LHCN-M2 (cell line): ENCODE measurements at regions not wholly inside any gene's neighbourhood (a gene's known extent, or its start where the extent isn't known, plus 50 kb on each side); places are given as distances from the start of the nearest gene placed in this dataset.

ENCODE experiments used
- DNase-seq: peaks from one replicate; pipeline ENCODE4 v3.0.0-alpha.2; 2012; ENCODE audit warnings: low read depth

DNA sequence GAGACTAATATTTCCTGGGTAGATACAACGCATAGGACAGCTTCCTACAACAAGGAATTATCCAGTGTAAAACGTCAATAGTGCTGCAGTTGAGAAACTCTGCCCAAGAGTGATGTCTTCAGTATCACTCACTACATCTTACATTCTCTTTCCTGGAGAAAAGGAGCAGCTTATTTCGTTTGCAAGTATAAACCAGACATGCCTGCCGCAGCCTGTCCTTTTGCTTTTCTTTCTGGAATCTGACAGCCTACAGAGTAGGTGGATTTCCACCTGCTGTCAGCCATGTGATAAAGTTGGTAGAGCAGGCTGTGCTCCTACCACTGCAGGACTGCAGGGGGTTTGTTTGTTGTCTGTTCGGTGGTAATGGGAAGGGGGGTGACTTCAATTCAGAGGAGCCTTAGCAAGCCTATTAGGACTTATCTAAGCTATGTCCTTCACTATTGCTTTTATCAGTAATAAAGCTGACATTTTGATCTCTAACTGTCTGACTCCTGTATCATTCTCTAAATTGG, 439.1 kb downstream of the GRB14 start:
- DNase-seq: no peak

DNA sequence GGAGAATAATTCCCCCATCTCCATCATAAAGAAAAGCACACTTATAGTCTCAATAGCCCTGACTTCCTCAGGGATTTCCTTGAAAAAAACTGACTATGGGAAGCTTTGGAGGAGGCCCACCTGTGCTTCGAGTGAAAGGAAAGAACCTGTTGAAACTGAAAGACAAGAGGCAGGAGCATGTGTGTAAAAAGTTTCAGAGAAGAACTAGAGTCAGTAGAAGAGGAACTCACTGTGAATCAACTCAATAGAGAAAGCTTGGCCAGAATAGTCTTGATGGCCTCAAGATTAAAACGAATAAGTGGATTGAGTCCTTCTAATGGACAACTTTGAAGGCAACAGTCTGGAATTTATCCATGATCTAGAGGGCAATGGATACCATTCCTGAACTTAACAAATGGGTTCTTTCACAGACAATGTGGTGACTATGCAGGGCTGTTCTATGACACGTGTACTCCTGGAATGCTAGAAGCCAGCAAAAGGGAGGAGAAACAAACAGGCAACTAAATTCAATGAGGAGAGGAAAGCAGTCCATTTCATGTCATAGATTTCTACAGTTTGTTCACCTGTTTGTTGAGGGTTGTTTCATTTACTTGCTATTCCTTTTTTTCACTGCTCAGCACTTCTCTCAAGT, 442.3 kb downstream of the GRB14 start:
- DNase-seq: peak; percentile 30

DNA sequence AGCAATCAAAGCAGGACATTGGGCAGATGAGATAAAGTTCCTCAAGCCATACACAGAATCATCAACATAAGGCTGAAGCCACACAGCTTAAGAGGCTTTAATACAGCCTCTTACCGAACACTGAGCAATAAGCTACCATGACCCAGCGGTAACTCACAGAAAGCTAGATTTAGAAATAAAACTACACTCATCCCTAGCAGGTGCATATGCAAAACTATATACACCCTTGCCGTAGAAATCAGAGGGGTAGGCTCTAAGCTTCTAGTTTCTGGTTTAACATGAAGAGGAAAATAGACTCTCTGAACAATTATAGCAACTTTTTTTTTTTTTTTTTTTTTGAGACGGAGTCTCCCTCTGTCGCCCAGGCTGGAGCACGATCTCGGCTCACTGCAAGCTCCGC, 428.8 kb upstream of the FIGN start:
- no peak for DNase-seq

DNA sequence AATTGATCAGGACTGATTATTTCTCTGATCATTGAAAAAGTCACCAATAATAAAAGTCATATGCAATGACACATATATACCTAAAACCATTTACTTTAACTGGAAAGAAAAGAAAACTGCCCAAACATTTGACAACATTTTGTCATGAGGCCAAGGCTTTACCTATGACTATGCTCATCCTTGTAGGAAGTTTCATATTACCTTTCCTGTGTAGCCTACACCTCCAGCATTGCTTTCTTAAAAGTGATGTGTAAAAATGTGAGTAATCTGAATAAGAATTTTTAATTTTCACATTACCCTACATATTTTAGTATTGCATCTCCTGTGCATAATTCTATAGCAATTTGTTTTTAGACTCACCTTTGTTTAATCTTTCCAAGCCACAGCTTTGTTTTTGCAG, 419.8 kb upstream of the FIGN start:
- DNase-seq: no peak

DNA sequence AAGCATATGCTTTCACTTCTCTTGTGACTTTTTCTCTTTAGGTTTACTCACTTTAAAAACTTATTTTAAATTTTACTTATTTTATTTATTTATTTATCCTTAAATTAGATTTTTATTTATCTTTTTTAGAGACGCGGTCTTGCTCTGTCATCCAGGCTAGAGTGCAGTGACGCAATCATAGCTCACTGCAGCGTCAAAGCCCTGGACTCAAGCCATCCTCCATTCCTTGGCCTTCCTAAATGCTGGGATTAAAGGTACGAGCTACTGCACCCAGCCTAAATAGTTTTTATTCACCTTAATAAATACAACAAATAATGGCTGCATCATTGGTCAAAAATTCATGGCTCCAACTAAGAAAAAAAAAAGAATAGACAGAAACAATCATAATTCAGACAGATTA, 415.7 kb upstream of the FIGN start:
- DNase-seq: no peak

DNA sequence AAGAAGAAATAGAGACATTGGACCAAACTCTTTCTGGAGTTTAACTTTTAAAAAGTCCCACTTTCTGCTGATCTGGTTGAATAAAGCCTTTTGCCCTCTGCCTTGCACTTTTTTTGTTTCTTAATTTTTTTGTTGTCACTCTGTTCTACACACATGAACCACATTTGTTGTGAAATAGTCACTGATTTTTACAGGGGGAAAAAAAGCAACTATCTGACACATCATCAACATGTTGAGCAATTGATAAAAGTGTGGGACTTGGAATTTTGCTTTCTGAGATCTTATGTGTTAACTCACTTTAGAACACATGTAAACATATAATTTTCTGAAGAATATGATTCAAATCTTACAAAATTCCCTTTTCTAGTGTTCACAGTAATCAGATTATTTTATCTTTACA, 414.8 kb upstream of the FIGN start:
- DNase-seq: peak; percentile 54

DNA sequence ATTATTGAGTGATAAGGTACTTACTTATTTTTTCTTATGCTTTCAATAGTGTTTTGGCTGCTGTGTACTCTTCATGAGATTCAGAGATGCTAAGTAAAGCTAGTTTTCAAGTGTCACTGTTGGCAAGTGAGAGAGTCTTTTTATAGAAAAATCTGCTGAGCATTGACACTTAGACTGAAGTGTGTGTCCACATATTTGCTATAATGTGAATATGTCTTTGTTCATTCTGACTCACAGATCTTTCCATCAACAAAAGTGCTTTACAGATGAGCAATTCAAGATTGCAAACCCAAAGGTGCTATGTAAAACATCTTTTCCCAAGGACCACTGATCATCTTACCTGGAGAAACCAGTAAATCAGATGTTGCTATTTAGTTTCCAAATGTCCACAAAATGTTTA, 410.6 kb upstream of the FIGN start:
- DNase-seq: peak; percentile 24

DNA sequence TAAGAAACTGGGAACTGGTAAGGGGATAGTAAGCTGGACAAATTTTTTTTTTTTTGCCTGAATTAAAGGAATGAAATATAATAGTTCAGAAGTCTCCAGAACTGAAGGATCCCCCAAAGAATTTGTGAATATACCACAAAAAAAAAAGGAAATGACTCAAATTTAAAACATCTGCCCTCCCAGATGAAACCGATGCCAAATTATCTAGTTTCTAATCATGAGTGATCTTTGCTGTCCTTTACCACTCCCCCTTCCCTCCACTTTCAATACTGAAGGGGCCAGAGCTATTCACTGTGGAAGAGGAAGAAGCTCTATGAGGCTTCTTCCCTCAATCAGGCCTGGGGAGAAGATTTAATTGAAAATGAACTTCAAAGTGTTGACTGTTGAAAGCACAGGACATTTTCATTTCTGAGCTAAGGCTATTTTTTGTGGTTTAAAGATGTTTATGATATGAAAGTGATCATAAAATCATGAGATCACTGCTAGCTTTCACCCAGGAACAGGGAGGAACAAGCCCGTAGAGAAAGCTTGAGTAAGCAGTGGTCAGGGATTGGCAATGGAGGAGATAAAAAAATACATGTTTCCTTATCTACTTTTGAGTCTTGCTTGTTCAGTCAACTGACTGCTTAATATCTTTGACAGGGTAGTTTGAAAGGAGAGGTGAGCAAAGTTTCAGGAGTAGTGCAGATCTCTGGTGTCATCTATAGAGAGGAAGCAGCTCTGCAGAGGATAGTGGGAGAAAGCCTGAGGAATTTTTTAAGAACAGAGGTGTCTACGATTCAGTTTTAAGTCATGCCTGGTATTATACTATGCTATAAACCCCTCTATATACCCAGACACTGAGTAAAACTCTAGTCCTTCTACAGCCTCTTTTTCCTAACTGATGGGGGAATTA, 409.5 kb upstream of the FIGN start:
- DNase-seq: peak; percentile 81

DNA sequence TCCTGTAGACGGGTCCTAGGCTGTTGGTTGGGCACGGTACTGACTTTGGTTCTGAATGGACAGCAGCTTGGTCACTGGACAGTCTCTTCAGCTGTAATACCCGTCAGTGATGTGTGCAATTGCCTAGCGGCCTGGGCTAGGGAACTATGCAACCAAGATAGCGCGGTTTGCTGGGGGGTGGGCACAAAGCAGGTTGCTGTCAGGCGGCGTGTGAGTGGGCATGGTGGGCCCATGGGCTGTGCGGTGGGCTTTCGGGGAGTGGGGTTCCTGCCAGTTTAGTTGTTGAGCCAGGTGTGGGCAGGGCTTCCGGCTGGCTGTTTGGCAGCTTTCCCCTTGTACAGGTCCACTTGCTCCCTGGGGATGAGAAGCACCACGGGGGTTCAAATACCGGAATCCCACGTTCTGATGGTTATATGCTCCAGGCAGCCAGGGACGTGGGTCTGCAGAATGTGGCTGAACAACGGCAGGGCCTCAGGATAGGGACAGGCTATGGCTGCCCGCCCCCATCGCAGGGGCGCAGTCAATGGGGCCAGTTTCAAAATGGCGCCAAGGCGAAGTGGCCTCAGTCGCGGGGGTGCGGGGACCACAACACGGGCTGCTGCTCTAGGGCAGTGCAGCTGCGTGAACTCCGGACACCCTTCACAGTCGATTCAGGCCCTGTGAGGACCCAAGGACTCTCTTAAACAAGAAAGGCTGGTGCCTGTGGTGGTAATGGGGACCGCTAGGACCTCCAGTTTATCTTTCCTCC, 407.5 kb upstream of the FIGN start:
- no peak for DNase-seq

DNA sequence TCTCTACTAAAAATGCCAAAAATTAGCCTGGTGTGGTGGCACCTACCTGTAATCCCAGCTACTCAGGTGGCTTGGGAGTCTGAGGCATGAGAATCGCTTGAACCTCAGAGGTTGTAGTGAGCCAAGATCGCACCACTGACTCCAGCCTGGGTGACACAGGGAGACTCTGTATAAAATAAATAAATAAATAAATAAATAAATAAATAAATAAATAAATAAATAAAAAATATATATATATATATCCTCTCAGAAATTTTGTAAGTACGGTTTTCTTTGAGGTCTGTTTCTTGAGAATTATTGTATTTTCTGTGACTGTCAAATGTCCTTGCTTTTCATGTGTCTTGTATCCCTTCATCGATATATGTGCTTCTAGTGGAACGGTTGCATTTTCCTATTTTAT, 406.9 kb upstream of the FIGN start:
- DNase-seq: no peak

DNA sequence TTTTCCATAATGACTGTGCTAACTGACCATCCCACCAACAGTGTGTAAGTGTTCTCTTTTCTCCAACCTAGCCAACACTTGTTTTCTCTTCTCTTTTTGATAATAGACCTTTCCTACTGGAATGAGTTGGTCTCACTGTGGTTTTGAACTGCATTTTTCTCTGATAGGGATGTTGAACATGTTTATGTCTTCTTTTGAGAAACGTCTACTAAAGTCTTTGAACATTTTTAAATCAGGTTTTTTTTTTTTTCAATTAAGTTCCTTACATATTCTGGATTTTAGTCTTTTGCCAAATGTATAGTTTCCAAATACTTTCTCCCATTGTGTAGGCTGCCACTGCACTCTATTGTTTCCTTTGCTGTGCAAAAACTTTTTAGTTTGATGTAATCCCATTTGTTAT, 405.5 kb upstream of the FIGN start:
- no peak for DNase-seq

DNA sequence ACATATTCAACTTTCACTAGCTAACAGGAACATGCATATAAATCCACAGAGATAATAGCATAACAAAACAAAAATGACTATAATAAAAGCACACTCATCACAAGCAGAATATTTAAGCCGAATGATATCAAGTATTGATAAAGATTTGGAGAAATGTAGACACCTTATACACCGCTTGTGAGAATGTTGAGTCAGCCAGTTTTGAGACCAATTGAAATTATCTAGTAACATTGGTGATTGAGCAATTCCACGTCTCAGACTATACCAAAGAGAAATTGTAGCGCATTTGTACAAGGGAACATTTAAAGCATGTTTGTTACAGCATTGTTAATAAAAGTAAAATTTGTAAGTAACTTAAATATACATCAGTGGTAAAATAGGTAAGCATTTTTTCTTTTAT, 402.9 kb upstream of the FIGN start:
- no peak for DNase-seq

DNA sequence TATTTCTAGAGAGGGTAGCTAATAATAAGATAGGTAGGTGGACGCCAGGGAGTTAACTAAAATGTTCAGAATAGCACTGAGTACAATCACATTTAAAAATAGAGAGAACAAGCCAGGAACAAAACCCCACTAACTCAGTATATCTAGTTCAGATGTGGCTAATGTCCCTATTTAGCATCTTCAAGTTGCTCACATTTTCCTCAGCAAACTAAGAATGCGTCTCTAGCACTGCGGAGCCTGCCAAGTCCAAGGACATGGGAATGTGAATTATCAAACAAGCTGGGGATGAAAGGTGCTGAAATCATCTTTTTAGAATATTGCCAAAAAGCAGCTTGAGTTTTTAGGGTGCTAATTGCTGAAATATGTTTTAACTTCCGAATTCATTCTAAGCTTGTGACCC, 398.5 kb upstream of the FIGN start:
- DNase-seq: no peak

DNA sequence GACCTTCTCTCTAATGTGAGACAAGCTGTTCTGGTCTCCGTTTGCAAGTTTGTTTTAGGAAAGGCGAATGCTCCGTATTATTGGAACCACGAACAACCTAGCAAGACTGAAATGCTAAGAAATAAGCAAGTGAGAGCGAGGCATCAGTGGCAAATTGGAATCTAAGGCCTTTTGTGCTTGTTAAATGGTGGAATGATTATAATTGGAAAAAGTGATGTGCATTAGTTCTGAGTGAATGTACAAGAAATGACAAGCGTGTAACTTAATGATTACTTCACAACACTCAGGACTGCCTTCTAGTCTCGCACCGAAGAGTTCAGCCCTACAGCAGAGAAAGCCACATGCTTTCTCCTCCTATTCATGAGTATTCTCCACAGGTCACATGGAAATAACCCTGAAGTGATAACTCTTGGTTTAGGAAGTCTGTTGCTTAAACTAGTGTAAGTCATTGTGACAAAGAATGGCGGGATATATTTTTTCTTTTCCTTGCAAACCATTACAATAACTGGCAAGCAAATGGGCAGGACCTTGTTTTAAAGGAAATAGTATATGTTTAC, 392.2 kb upstream of the FIGN start:
- DNase-seq: no peak

DNA sequence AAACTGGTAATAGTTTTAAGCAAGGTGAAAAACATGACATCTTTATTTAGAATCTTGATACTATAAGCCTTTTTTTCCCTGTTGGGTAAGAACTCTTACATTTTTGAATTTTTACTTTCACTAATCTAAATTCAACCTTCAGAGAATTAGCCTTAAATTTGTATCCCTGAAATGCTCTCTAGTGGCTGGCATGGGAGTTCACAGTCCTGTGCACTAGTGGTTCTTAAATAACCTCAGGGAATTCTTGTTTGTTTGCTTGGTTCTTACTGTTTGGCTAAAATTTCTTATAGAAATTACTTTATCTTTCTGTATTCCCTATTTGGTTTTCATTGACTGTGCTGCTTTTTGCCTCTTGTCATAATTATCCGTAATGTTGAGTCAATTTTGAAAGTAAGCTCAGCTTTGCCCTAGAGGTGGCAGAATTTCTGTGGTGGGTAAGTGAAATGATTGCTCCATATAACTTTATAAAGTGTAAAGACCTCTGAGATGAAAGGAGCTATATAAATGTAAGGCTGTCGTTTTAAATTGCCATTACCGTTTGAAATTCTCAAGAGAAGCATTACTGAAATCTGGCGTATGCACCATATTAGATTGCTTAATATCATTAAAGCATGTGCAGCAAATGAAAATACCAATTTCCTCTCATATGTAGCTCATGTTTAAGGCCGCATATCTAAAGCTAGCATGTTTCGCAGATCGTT, 391.3 kb upstream of the FIGN start:
- peak; percentile 23 for DNase-seq

DNA sequence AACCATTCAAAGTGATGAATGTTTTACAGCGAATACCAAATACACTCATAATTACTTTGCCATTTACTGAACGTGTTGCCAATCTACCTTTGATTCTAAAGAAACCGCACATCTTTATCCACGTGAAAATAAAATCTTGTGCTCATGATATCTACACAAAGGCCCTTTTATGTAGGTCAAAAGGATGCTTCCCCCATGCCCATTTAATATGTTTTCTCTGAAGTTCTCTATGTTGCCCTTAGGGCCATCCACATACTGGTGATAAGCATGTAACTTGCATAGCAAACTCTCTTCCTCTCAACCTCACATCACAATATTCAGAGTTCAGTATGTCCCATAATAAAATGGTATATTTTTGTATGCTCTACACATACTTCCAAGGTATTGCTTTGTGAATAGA, 380.0 kb upstream of the FIGN start:
- no peak for DNase-seq

DNA sequence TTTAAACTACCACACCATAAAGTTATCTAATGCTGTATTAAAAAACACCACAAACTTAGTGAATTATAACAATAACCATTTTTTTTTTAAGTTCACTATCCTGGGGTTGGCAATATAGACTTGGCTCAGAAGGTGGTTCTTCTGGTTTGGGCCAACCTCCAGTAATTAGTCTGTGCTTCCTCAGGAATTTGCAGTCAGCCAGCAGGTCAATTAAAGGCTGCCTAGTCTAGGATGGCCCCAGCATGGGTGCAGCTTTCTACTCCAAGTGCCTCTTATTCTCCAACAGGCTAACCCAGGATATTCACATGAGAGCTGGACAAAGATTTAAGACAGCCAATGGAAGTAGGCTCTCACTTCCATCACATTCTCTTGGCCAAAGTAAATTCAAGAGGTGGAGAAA, 379.1 kb upstream of the FIGN start:
- no peak for DNase-seq

DNA sequence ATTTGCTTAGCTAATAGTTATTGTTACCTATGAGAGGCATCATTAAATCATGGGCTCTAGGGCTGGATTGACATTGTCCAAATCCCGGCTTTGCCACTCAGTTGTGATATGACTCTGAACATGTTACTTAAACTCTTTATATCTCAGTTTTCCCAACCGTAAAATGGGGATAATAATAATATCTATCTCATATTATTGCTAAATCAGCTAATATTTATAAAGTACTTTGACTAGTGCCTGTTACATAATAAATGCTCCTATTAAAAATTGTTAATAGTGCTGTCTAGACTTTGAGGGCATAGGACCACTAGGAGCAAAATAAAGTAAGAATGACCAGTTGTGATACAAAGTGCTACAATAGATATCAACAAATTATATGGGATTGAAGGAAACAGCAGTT, 376.3 kb upstream of the FIGN start:
- DNase-seq: no peak

DNA sequence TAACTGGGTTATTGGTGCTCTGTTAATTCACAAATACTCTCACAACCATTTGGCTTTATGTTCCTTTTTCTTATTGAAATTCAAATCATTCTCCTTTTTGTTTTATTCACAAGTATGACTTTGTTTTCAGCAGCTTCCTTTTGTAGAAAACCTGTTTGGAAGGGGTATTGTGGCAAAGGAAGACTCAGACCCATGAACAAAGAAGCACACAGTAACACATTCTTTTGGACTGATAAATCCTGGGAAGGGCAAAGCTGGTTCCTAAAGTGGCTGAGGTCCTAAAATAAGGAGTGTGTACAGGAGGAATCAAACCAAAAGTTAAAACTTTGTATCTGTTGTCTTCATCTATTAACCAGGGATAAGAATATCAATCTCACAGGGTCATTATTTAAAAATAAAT, 374.7 kb upstream of the FIGN start:
- no peak for DNase-seq

DNA sequence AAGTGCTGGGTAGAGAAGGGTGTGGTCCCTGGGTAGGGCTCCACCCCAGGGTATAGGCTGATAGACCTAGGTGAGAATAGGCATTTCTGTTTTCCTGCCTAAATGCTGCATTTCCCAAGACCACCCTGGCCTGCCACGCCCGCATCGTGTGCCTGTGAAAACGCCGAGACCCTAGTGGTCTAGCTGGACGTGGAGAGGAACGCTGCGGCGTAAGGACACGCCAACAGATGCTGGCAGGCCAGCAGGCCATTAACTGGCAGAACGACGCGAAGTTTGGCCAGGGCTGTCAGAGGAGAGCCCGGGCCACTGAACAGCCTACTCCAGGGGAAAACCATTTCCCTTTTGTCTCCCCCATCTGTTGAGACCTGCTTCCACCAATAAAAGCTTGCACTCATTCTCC, 373.2 kb upstream of the FIGN start:
- DNase-seq: no peak

DNA sequence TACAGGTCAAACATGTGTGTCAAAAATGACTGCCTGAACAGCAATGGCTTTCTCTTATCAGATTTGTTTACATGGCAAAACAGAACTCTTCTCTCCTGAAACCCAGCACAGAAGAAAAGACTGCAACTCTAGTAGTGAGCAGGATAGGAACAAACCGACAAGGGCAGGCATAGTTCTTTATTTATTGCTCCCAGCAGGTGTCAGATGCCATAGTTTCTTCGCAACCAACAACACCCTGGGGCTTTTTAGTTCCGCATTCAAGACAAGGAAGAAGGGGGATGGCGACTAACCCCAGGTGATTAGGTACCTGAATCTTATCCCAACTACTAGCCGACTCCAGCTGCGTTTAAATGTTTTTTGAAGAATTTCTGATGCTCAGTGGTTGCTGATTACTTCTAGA, 367.5 kb upstream of the FIGN start:
- no peak for DNase-seq

DNA sequence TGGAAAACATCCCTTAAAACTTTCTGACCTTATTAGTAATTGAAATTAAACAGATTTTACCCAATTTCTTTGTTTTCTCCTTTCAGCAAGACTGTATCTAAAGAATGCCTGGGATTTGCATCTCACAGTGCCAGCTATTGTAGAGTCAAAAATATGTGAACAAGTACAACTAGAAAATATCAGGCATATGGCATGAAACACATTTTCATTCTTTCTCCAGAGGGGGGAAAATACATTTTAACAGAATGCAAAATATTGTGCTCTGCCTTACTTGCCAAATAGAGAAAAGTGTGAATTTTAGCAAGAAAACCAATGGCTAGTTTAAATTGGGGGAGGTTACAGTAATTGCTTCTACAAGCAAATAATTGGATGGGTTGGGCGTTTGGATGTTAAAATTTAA, 366.6 kb upstream of the FIGN start:
- DNase-seq: no peak
